Dermis microvascular lymphatic vessel endothelial cell (primary cell): ENCODE measurements at regions not wholly inside any gene's neighbourhood (a gene's known extent, or its start where the extent isn't known, plus 50 kb on each side); places are given as distances from the start of the nearest gene placed in this dataset.
"Not testable (repeated sequence)": the region's sequence is repeated elsewhere in the genome, so short reads cannot be mapped to it uniquely, and the experiment has no call there.

Experiments
- DNase-seq, 2 donors: peaks; one replicate each; pipeline versions ENCODE4 v3.0.0 to v3.0.0-alpha.2; 2010; ENCODE audit warnings: low read depth in 2 of 2

- DNase-seq: no peak
Observed at GRCh38 chr4:33975995-33976394, 2268.3 kb downstream of the ARAP2 start.

- DNase-seq: not testable (repeated sequence)
Observed at GRCh38 chr4:33979781-33980180, 2264.5 kb downstream of the ARAP2 start.

- DNase-seq: no peak
Observed at GRCh38 chr4:33980361-33980760, 2264.0 kb downstream of the ARAP2 start.

GRCh38 chr4:33989820-33990443 is 2254.4 kb downstream of the ARAP2 start:
- no peak for DNase-seq

- DNase-seq: no peak
Observed at GRCh38 chr4:33996075-33996718, 2248.1 kb downstream of the ARAP2 start.

GRCh38 chr4:33998291-33998690 is 2246.0 kb downstream of the ARAP2 start:
- no peak for DNase-seq

GRCh38 chr4:34000356-34000755 is 2244.0 kb downstream of the ARAP2 start:
- DNase-seq: no peak

- DNase-seq: not testable (repeated sequence)
Observed at GRCh38 chr4:34006540-34006939, 2237.8 kb downstream of the ARAP2 start.

- no peak for DNase-seq
Observed at GRCh38 chr4:34009951-34010350, 2234.4 kb downstream of the ARAP2 start.

GRCh38 chr4:34010751-34011519 is 2233.4 kb downstream of the ARAP2 start:
- DNase-seq: no peak

GRCh38 chr4:34035225-34035624 is 2209.1 kb downstream of the ARAP2 start:
- no peak for DNase-seq

- DNase-seq: no peak
Observed at GRCh38 chr4:34037280-34037679, 2207.0 kb downstream of the ARAP2 start.

GRCh38 chr4:34039766-34040165 is 2204.5 kb downstream of the ARAP2 start:
- no peak for DNase-seq

- DNase-seq: no peak
Observed at GRCh38 chr4:34043131-34043530, 2201.2 kb downstream of the ARAP2 start.

GRCh38 chr4:34046580-34046979 is 2197.7 kb downstream of the ARAP2 start:
- no peak for DNase-seq

- DNase-seq: no peak
Observed at GRCh38 chr4:34047363-34047762, 2197.0 kb downstream of the ARAP2 start.

- DNase-seq: no peak
Observed at GRCh38 chr4:34066126-34066525, 2178.2 kb downstream of the ARAP2 start.

- DNase-seq: no peak
Observed at GRCh38 chr4:34091451-34091850, 2152.9 kb downstream of the ARAP2 start.

- no peak for DNase-seq
Observed at GRCh38 chr4:34094114-34094513, 2150.2 kb downstream of the ARAP2 start.

GRCh38 chr4:34105311-34105710 is 2139.0 kb downstream of the ARAP2 start:
- no peak for DNase-seq

- DNase-seq: no peak
Observed at GRCh38 chr4:34108391-34108790, 2135.9 kb downstream of the ARAP2 start.

- DNase-seq: no peak
Observed at GRCh38 chr4:34112573-34112972, 2131.7 kb downstream of the ARAP2 start.

GRCh38 chr4:34138385-34138784 is 2105.9 kb downstream of the ARAP2 start:
- DNase-seq: no peak
